GM10266 (cell line): ENCODE measurements at regions not wholly inside any gene's neighbourhood (a gene's known extent, or its start where the extent isn't known, plus 50 kb on each side); places are given as distances from the start of the nearest gene placed in this dataset.

Experiments
- DNase-seq: peaks from one replicate; pipeline ENCODE4 v3.0.0; 2012; ENCODE audit errors: extremely low spot score
- CTCF ChIP-seq: IDR thresholded peaks from 2 replicates; pipeline ENCODE4 v1.5.1; 2012; ENCODE audit warnings: mild to moderate bottlenecking, low read depth; ENCODE audit not compliant: control insufficient read depth, insufficient read depth; ENCODE audit errors: missing control alignments

DNA sequence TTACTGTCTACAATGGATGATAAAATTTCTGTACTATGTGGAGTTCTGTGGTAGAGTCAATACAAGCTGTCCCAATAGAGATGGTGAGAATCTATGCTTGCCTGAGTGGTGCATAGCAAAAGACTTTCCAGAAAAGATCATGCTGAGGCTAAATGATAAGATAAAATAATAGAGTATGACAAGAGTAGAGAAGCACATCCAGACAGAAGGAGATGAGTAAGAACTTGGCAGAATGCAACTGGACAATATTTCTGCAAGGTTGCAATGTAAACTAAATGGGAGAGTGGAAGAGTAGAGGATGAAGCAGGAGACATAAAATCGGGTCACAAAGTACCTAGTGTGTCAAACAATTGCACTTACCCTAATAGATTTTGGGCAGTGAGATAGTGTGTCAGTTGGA is 347.6 kb downstream of the MDFIC start:
- no peak for DNase-seq
- no peak for TF ChIP-seq CTCF

GRCh38 chr7:115267503-115267902 is 345.6 kb downstream of the MDFIC start:
- DNase-seq = no peak
- no peak for TF ChIP-seq CTCF

- TF ChIP-seq CTCF = no peak
- DNase-seq = no peak
These were observed 338.5 kb downstream of the MDFIC start for GRCh38 chr7:115260381-115260780.

DNA sequence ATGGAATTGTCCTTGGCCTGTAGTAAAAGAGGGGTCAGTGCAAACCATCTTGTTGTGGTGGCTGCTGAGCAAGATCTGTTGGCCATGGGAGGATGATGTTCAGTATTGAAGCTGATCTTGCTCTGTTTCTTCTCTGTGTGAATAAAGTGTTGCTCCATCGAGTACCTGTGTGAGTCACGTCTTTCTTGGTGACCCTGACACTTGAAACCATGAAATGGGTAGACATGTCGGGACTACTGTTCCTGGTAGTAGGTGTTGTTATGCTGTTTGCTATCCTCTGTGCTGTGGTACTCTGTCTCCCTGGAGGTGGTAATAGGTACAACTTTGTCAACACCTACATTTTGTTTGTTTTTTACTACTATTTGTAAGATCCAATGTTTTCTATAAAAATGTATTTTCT is 330.6 kb downstream of the MDFIC start:
- no peak for TF ChIP-seq CTCF
- DNase-seq = no peak

DNA sequence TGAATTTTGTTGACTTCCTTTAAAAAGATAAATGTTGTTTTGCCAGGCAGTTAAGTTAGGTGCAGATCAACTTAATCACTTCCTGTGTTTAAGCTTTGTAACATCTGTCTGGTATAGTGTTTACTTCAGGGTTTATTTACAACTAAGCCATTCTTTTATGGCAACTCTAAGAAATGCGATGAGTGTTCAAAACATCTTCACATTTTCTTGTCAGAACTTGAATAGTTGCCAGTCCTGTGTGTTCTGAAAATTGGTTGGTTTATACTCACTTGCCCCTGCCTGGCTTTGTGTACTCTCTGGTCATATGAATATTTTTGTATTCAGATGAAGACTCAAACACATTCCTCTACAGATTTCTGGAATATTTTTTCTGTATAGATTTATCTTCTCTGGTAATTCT is 327.2 kb downstream of the MDFIC start:
- DNase-seq = no peak
- TF ChIP-seq CTCF = no peak

GRCh38 chr7:115241151-115241550 is 319.3 kb downstream of the MDFIC start:
- no peak for DNase-seq
- no peak for TF ChIP-seq CTCF

GRCh38 chr7:115240242-115240641 is 318.3 kb downstream of the MDFIC start:
- DNase-seq = no peak
- no peak for TF ChIP-seq CTCF
